Sigmoid colon (tissue), 6 donors: ENCODE measurements at regions not wholly inside any gene's neighbourhood (a gene's known extent, or its start where the extent isn't known, plus 50 kb on each side); places are given as distances from the start of the nearest gene placed in this dataset.
A peak's percentile ranks its signal among the peaks of the same experiment; 100 is the strongest.

Source experiments
- DNase-seq: peaks from one replicate; pipeline ENCODE4 v3.0.0-alpha.2; 2019
- H3K27ac ChIP-seq, 4 donors: fragments of 200-600 bp; sonication (generic); one replicate each; pipeline ENCODE4 v1.5.1; 2016 to 2019; ENCODE audit warnings: mild to moderate bottlenecking in 1 of 4
- H3K27me3 ChIP-seq, 3 donors: fragments of 200-600 bp; sonication (generic); one replicate each; pipeline ENCODE4 v1.5.1; 2019; ENCODE audit warnings: mild to moderate bottlenecking in 1 of 3
- H3K36me3 ChIP-seq, 4 donors: fragments of 200-600 bp; sonication (generic); one replicate each; pipeline ENCODE4 v1.5.1; 2016 to 2019
- H3K4me1 ChIP-seq, 4 donors: fragments of 200-600 bp; sonication (generic); one replicate each; pipeline ENCODE4 v1.5.1; 2017 to 2019
- H3K4me3 ChIP-seq, 4 donors: fragments of 200-600 bp; sonication (generic); one replicate each; pipeline ENCODE4 v1.5.1; 2017 to 2019; ENCODE audit warnings: mild to moderate bottlenecking in 2 of 4, moderate library complexity in 1 of 4
- H3K9me3 ChIP-seq, 4 donors: fragments of 200-600 bp in 3 of 4; sonication (generic) in 3 of 4; one replicate each; pipeline versions ENCODE4 v1.5.1 to v1.6.1; 2013 to 2019
- CTCF ChIP-seq, 4 experiments: fragments of 450-650 bp in 3 of 4; fragments of 200-600 bp in 1 of 4; IDR thresholded peaks; one replicate each; pipeline ENCODE4 v1.5.1; 2016 to 2019; ENCODE audit warnings: antibody characterized with exemption in 4 of 4, mild to moderate bottlenecking in 3 of 4, moderate library complexity in 2 of 4
- EP300 ChIP-seq, 4 donors: sonication (generic); formaldehyde crosslinking; IDR thresholded peaks; one replicate each; pipeline ENCODE4 v1.6.1; 2017; ENCODE audit warnings: antibody characterized with exemption in 4 of 4
- POLR2A ChIP-seq, 2 donors: fragments of 450-650 bp; IDR thresholded peaks; one replicate each; pipeline ENCODE4 v1.6.1; 2016; ENCODE audit warnings: antibody characterized with exemption in 2 of 2, mild to moderate bottlenecking in 2 of 2, moderate library complexity in 2 of 2
- POLR2AphosphoS5 ChIP-seq, 4 donors: sonication (generic); formaldehyde crosslinking; IDR thresholded peaks; one replicate each; pipeline ENCODE4 v1.6.1; 2017; ENCODE audit warnings: antibody characterized with exemption in 4 of 4
- WGBS, 2 donors: extraction: QIAGEN DNeasy Blood & Tissue Kit; methylation state at CpG; one replicate each; pipeline ENCODE4 v1.1.7; 2013; 5-methylcytosine and 5-hydroxymethylcytosine counted together
- intact Hi-C: fragments of 100-400 bp; cut with DNase I; formaldehyde crosslinking; loops from one replicate; pipeline ENCODE4 v1.15.1; 2023
- donor health status: healthy with polysubstance abuse.
- donor health status: healthy.

GRCh38 chr3:64299206-64299605 lies 73.9 kb upstream of the PRICKLE2 start:
- Histone ChIP-seq H3K4me1 (peaks cover 0 to 19% (median 12%) of the 10 kb centered on the region in 4 donors), H3K27me3 (no peaks in the 10 kb centered on the region), H3K36me3 (no peaks in the 10 kb centered on the region), H3K27ac (no peak overlapping the region), H3K9me3 (no peaks in the 10 kb centered on the region), H3K4me3 (no peak overlapping the region)
- TF ChIP-seq EP300 (IDR thresholded peaks at IDR 0.05) (no peak), CTCF (IDR thresholded peaks at IDR 0.05) (no peak), POLR2A (IDR thresholded peaks at IDR 0.05) (no peak), POLR2AphosphoS5 (IDR thresholded peaks at IDR 0.05) (no peak)
- DNase-seq: no peak
- intact Hi-C loops: no loop called here
- 83 to 87% methylated on average over 1 of the region's 1 CpG for WGBS, 2 donors

GRCh38 chr3:64297563-64297962 lies 72.3 kb upstream of the PRICKLE2 start:
- Histone ChIP-seq H3K27me3 (no peaks in the 10 kb centered on the region), H3K4me1 (peaks cover 0 to 22% (median 14%) of the 10 kb centered on the region in 4 donors), H3K36me3 (no peaks in the 10 kb centered on the region), H3K27ac (no peak overlapping the region), H3K9me3 (no peaks in the 10 kb centered on the region), H3K4me3 (no peak overlapping the region)
- DNase-seq: no peak
- intact Hi-C loops: no loop called here
- no peak for TF ChIP-seq POLR2A (IDR thresholded peaks at IDR 0.05)
- TF ChIP-seq CTCF (IDR thresholded peaks at IDR 0.05): no peak
- TF ChIP-seq EP300 (IDR thresholded peaks at IDR 0.05): no peak
- no peak for TF ChIP-seq POLR2AphosphoS5 (IDR thresholded peaks at IDR 0.05)
- 52 to 97% methylated on average over 1 of the region's 1 CpG for WGBS, 2 donors

GRCh38 chr3:64295594-64295993 lies 70.3 kb upstream of the PRICKLE2 start:
- Histone ChIP-seq H3K36me3 (no peaks in the 10 kb centered on the region), H3K4me3 (no peak overlapping the region), H3K27ac (peak overlapping the region; percentile 73 to 83 (median 76)), H3K27me3 (no peaks in the 10 kb centered on the region), H3K9me3 (no peaks in the 10 kb centered on the region), H3K4me1 (peaks cover 0 to 41% (median 27%) of the 10 kb centered on the region in 4 donors)
- TF ChIP-seq EP300 (IDR thresholded peaks at IDR 0.05) (peak in 1 of 4 donors; percentile 32), CTCF (IDR thresholded peaks at IDR 0.05) (no peak), POLR2AphosphoS5 (IDR thresholded peaks at IDR 0.05) (peak; percentile 41 to 68 (median 58)), POLR2A (IDR thresholded peaks at IDR 0.05) (no peak)
- peak; percentile 81 for DNase-seq
- WGBS, 2 donors: 83 to 88% methylated on average over 5 of the region's 5 CpGs
- intact Hi-C loops: no loop called here

- H3K4me3 ChIP-seq: no peak overlapping the region
- H3K36me3 ChIP-seq: no peaks in the 10 kb centered on the region
- no peak for TF ChIP-seq POLR2A (IDR thresholded peaks at IDR 0.05)
- TF ChIP-seq EP300 (IDR thresholded peaks at IDR 0.05): no peak
- no peak for TF ChIP-seq POLR2AphosphoS5 (IDR thresholded peaks at IDR 0.05)
- TF ChIP-seq CTCF (IDR thresholded peaks at IDR 0.05): no peak
- intact Hi-C loops: no loop called here
- H3K27ac ChIP-seq: peak overlapping the region; percentile 73 to 83 (median 76)
- no peaks in the 10 kb centered on the region for H3K9me3 ChIP-seq
- H3K27me3 ChIP-seq: no peaks in the 10 kb centered on the region
- no peak for DNase-seq
- H3K4me1 ChIP-seq: peaks cover 0 to 44% (median 30%) of the 10 kb centered on the region in 4 donors
- 85 to 90% methylated on average over 2 of the region's 2 CpGs for WGBS, 2 donors
Measured at GRCh38 chr3:64294771-64295170, 69.5 kb upstream of the PRICKLE2 start.

GRCh38 chr3:64293121-64293520 lies 67.9 kb upstream of the PRICKLE2 start:
- H3K9me3 ChIP-seq: no peaks in the 10 kb centered on the region
- intact Hi-C loops: no loop called here
- no peak for TF ChIP-seq CTCF (IDR thresholded peaks at IDR 0.05)
- TF ChIP-seq POLR2A (IDR thresholded peaks at IDR 0.05): no peak
- TF ChIP-seq POLR2AphosphoS5 (IDR thresholded peaks at IDR 0.05): no peak
- TF ChIP-seq EP300 (IDR thresholded peaks at IDR 0.05): no peak
- 94 to 97% methylated on average over 9 of the region's 9 CpGs for whole genome bisulfite sequencing, 2 donors
- H3K27ac ChIP-seq: peak overlapping the region in 2 of 4 donors; percentile 56
- H3K36me3 ChIP-seq: no peaks in the 10 kb centered on the region
- no peak for DNase-seq
- peaks cover 0 to 44% (median 33%) of the 10 kb centered on the region in 4 donors for H3K4me1 ChIP-seq
- no peaks in the 10 kb centered on the region for H3K27me3 ChIP-seq
- no peak overlapping the region for H3K4me3 ChIP-seq
